HG03097 (cell line): ENCODE measurements at regions not wholly inside any gene's neighbourhood (a gene's known extent, or its start where the extent isn't known, plus 50 kb on each side); places are given as distances from the start of the nearest gene placed in this dataset.

Experiments
- ATAC-seq: cut with Tn5 transposase; IDR thresholded peaks from one replicate; pipeline ENCODE4 v1.9.1; 2021; ENCODE audit not compliant: unreplicated experiment, low FRiP score

- ATAC-seq, result no peak
Measured at GRCh38 chr4:180947425-180947824, 1295.8 kb upstream of the TENM3 start.

GRCh38 chr4:180949424-180950213 is 1293.6 kb upstream of the TENM3 start:
- no peak for ATAC-seq

GRCh38 chr4:180950377-180950776 is 1292.8 kb upstream of the TENM3 start:
- ATAC-seq, result no peak

GRCh38 chr4:180951312-180951711 is 1291.9 kb upstream of the TENM3 start:
- ATAC-seq, result no peak

- ATAC-seq, result no peak
Measured at GRCh38 chr4:180953572-180953971, 1289.6 kb upstream of the TENM3 start.

GRCh38 chr4:180960743-180961401 is 1282.3 kb upstream of the TENM3 start:
- ATAC-seq, result no peak

- ATAC-seq, result no peak
Measured at GRCh38 chr4:180962268-180962667, 1280.9 kb upstream of the TENM3 start.

GRCh38 chr4:180966312-180966711 is 1276.9 kb upstream of the TENM3 start:
- ATAC-seq, result no peak

- ATAC-seq, result no peak
Measured at GRCh38 chr4:180967936-180968335, 1275.3 kb upstream of the TENM3 start.

- no peak for ATAC-seq
Measured at GRCh38 chr4:180973894-180974293, 1269.3 kb upstream of the TENM3 start.

GRCh38 chr4:180990931-180991330 is 1252.3 kb upstream of the TENM3 start:
- no peak for ATAC-seq

- no peak for ATAC-seq
Measured at GRCh38 chr4:180993244-180993836, 1249.9 kb upstream of the TENM3 start.

GRCh38 chr4:180994722-180995121 is 1248.5 kb upstream of the TENM3 start:
- ATAC-seq, result no peak

GRCh38 chr4:180999217-180999616 is 1244.0 kb upstream of the TENM3 start:
- ATAC-seq, result no peak

GRCh38 chr4:181004056-181004455 is 1239.1 kb upstream of the TENM3 start:
- ATAC-seq, result no peak

GRCh38 chr4:181006499-181007260 is 1236.5 kb upstream of the TENM3 start:
- ATAC-seq, result no peak

GRCh38 chr4:181007751-181008150 is 1235.5 kb upstream of the TENM3 start:
- ATAC-seq, result no peak

GRCh38 chr4:181008164-181008563 is 1235.0 kb upstream of the TENM3 start:
- no peak for ATAC-seq

- no peak for ATAC-seq
Measured at GRCh38 chr4:181013162-181013561, 1230.0 kb upstream of the TENM3 start.

GRCh38 chr4:181017038-181017437 is 1226.2 kb upstream of the TENM3 start:
- ATAC-seq, result no peak

- no peak for ATAC-seq
Measured at GRCh38 chr4:181018472-181018871, 1224.7 kb upstream of the TENM3 start.
